ENCODE measurements at regions not wholly inside any gene's neighbourhood (a gene's known extent, or its start where the extent isn't known, plus 50 kb on each side); places are given as distances from the start of the nearest gene placed in this dataset.

DNA sequence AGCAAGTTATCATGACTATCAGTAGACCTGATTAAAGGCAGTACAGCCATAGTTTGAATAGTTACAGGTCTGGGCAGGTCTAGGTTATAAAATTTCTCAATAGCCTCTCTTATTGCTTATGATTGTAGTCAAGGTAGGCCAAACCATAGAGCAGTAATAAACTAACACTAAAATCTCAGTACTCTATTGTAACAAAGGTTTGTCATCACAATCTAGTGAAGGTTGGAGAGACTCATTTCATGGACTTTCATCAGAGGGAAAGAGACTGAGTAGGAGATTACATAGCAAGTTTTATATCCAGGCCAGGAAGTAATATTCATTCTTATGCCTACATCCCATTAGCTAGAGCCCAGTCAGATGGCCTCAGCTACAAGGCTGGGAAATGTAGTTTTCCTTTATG, 141.0 kb downstream of the ASB9 start:
- TF ChIP-seq, protein P1, sequence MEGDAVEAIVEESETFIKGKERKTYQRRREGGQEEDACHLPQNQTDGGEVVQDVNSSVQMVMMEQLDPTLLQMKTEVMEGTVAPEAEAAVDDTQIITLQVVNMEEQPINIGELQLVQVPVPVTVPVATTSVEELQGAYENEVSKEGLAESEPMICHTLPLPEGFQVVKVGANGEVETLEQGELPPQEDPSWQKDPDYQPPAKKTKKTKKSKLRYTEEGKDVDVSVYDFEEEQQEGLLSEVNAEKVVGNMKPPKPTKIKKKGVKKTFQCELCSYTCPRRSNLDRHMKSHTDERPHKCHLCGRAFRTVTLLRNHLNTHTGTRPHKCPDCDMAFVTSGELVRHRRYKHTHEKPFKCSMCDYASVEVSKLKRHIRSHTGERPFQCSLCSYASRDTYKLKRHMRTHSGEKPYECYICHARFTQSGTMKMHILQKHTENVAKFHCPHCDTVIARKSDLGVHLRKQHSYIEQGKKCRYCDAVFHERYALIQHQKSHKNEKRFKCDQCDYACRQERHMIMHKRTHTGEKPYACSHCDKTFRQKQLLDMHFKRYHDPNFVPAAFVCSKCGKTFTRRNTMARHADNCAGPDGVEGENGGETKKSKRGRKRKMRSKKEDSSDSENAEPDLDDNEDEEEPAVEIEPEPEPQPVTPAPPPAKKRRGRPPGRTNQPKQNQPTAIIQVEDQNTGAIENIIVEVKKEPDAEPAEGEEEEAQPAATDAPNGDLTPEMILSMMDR (IDR thresholded peaks at IDR 0.05; ENCODE audit: insufficient read depth, missing control alignments): no peak
- no peak for FAIRE-seq

DNA sequence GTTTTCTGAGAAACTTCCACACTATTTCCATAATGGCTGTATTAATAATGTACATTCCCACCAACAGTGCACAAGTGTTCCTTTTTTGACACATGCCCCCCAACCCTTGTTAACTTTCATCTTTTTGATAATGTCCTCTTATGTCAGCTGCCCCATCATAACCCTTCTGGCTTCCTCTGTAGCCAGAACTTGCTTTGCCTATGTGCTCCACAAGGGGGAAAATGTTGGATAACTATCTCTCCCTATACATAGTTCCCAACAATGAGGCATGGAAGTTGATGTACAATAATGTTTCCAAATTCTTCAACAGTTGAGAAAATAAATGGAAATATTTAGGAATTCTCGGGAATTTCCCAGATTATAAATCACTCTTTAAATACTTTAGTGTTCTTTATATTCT, 142.9 kb downstream of the ASB9 start:
- FAIRE-seq: no peak
- TF ChIP-seq, protein P1 (IDR thresholded peaks at IDR 0.05; ENCODE audit: insufficient read depth, missing control alignments): no peak
- DNase-seq (ENCODE audit: insufficient read length, low spot score): no peak

More for the DNA sequence above, 141.0 kb downstream of the ASB9 start:
- no peak for DNase-seq (ENCODE audit: insufficient read length, low spot score)

DNA sequence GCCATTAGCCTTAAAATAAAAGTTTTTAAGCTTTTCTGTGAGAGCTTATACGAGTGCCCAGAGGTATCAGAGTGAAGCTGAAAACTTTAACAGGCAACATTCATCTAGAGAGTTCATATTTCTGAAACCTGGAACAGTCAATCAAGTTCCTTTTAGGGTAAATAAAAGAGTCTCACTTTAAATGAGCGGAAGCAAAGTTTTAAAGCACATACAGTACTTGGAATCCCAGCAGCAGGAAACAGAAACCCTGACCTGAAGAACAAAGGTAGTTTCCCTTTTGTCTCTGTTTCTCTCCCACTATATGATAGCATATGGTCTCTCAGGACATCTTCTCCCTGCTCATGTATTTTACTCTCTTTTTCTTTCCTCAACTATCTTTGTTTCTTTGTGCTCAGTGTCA, 153.0 kb downstream of the ASB9 start:
- TF ChIP-seq, protein P1 (IDR thresholded peaks at IDR 0.05; ENCODE audit: insufficient read depth, missing control alignments): no peak
- no peak for DNase-seq (ENCODE audit: insufficient read length, low spot score)
- FAIRE-seq: no peak

DNA sequence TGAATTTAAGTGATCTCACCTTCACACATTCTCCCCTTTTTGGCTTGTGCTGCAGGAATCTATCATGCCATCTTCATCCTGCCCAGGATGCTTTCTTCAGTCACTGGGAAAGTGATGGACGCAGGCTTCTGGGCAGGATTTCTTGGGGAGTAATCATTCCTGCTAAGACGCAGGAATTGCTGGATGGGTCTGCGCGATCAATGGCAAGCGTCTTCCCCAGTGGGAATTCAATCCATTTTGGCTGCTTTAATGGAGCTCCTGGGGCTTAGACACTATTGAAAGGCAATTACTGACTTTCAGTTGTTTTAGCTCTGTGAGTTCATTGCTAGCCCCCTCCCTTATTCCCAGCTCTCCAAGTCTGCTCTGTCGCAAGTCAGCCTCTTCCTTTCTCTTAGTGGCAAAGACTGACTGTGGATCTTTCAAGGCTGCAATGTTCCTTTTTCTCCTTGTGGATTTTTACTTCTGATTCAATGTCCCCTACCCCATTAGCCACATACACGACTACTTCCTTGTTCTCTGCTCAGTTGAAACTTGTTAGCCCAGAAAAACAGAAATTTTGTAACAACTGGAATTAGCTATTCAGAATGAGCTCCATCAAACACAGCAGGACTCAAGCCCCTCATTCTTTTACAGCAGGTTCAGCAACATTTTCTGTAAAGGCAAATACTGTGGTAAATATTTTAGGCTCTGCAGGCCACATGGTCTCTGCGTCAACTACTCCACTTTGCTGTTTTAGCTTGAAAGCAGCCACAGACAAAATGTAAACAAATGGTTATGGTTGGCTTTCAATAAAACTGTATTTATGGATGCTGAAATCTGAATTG, 154.9 kb downstream of the ASB9 start:
- FAIRE-seq (no peak), DNase-seq (ENCODE audit: insufficient read length, low spot score) (no peak)
- TF ChIP-seq, protein P1 (IDR thresholded peaks at IDR 0.05; ENCODE audit: insufficient read depth, missing control alignments): no peak

DNA sequence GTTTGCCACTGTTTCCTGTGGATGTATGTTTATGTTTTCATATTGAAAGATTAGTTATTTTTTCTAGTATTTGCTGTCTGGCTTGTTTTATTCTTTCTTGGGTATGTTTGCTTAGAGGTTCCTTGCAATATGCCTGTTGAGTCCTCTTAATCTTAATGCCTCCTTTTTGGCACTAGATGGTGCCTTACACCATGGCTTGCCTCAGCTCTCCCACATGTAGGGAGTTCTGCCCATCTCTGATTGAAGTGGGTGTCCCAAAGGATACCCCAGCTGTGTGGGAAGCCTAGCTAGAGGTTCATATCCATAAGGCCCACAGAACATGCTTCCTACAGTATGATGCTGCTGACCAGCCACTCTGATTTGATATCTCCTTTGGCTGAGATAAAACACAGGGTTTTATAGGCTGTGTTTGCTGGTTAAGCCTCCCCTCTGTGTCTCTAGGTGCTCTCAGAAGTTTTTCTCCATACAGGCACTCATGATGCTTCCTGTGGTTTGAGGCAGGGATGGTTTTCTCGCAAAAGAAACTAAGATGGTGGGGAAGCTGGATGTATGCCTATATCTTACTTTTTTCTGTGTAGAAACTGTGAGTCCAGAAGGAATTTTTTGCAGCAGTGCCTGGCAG, 162.4 kb downstream of the ASB9 start:
- DNase-seq (ENCODE audit: insufficient read length, low spot score) (no peak), FAIRE-seq (no peak)
- TF ChIP-seq, protein P1 (IDR thresholded peaks at IDR 0.05; ENCODE audit: insufficient read depth, missing control alignments): no peak

DNA sequence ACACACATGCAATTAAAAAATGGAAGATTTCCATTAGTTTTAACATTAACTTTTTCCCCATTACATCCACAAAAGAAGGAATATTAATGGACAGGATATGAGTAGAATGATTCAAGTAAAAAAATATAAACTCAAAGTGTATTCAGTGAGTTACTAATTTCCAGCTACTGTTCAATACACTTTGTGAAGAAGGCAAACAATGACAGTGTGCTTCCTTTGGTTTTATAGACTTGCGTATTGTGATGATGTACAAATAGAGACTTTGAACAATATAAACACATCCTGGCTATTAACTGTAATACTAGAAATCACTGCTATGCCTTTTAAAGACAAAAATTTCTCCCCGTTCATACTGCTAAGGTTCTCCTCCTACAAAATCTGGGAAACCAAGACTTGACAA, 171.4 kb downstream of the ASB9 start:
- FAIRE-seq: no peak
- TF ChIP-seq, protein P1 (IDR thresholded peaks at IDR 0.05; ENCODE audit: insufficient read depth, missing control alignments): no peak

DNA sequence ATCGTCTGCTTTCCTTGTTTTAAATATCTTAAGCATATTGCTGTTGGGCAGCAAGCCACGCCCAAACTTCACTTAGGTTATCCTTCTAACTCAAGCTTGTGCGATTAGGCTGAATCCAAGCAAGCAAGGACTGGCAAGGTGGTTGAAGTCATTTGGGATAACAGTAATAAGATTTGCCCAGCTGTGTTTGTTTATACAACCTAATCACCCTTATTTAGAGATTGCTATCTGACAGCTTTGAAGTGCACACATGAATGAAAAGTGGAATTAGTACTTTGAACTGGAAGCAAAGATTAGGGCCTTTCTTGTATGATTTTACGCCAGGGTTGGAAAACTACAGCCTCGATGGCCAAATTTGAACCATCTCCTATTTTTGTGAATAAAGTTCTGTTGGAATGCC, 182.1 kb downstream of the ASB9 start:
- TF ChIP-seq, protein P1 (IDR thresholded peaks at IDR 0.05; ENCODE audit: insufficient read depth, missing control alignments): no peak
- FAIRE-seq (no peak), DNase-seq (ENCODE audit: insufficient read length, low spot score) (peak; percentile 1)

More for the DNA sequence above, 171.4 kb downstream of the ASB9 start:
- DNase-seq (ENCODE audit: insufficient read length, low spot score): no peak
